ENCODE measurements at regions not wholly inside any gene's neighbourhood (a gene's known extent, or its start where the extent isn't known, plus 50 kb on each side); places are given as distances from the start of the nearest gene placed in this dataset.

DNA sequence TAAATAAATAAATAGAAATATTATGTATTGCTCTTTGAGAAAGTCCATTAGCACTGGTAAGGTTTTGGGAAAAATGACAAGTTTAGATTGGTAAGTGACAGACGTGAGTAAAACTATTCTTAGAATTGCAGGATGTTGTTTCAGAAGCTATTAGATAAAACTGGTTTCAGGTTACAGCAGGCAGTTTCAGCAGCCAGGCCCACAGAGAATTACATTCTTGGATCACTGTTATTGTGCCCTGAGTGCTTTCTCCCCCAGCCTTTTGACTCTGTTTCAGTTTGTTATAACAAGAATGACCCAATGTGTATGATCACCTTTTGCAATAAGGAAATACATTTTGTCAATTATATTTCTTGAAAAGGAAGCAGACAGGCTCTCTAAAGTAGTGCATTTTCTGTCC lies 86.5 kb downstream of the DKK1 start:
- TF ChIP-seq EZH2 (IDR thresholded peaks at IDR 0.05; ENCODE audit: borderline replicate concordance, insufficient read depth, low read length, poor library complexity, severe bottlenecking): no peak
- TF ChIP-seq, protein P1, sequence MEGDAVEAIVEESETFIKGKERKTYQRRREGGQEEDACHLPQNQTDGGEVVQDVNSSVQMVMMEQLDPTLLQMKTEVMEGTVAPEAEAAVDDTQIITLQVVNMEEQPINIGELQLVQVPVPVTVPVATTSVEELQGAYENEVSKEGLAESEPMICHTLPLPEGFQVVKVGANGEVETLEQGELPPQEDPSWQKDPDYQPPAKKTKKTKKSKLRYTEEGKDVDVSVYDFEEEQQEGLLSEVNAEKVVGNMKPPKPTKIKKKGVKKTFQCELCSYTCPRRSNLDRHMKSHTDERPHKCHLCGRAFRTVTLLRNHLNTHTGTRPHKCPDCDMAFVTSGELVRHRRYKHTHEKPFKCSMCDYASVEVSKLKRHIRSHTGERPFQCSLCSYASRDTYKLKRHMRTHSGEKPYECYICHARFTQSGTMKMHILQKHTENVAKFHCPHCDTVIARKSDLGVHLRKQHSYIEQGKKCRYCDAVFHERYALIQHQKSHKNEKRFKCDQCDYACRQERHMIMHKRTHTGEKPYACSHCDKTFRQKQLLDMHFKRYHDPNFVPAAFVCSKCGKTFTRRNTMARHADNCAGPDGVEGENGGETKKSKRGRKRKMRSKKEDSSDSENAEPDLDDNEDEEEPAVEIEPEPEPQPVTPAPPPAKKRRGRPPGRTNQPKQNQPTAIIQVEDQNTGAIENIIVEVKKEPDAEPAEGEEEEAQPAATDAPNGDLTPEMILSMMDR (IDR thresholded peaks at IDR 0.05; ENCODE audit: poor library complexity, severe bottlenecking): no peak
- TF ChIP-seq SMC3 (conservative IDR thresholded peaks at IDR 0.05; ENCODE audit: poor library complexity): no peak

Data from neural cell (in vitro differentiated cells).